Hepatocyte (in vitro differentiated cells): ENCODE measurements at regions not wholly inside any gene's neighbourhood (a gene's known extent, or its start where the extent isn't known, plus 50 kb on each side); places are given as distances from the start of the nearest gene placed in this dataset.

ENCODE experiments used
- CTCF ChIP-seq: fragments of 200-600 bp; sonication (generic); IDR thresholded peaks from 2 replicates; pipeline ENCODE4 v1.5.1; 2016; ENCODE audit warnings: antibody characterized with exemption, mild to moderate bottlenecking; ENCODE audit not compliant: poor library complexity
- EZH2 ChIP-seq: fragments of 200-600 bp; sonication (generic); IDR thresholded peaks from 2 replicates; pipeline ENCODE4 v1.6.1; 2016; ENCODE audit warnings: antibody characterized with exemption, mild to moderate bottlenecking, borderline replicate concordance

GRCh38 chr4:37758226-37758625 lies 68.3 kb upstream of the PGM2 start:
- TF ChIP-seq EZH2 (no peak), CTCF (no peak)
